SK-N-DZ (cell line): ENCODE measurements at regions not wholly inside any gene's neighbourhood (a gene's known extent, or its start where the extent isn't known, plus 50 kb on each side); places are given as distances from the start of the nearest gene placed in this dataset.
A peak's percentile ranks its signal among the peaks of the same experiment; 100 is the strongest.
"Not testable (repeated sequence)": the region's sequence is repeated elsewhere in the genome, so short reads cannot be mapped to it uniquely, and the experiment has no call there.

Source experiments
- DNase-seq: peaks from one replicate; pipeline ENCODE4 v3.0.0-alpha.2; 2015; ENCODE audit warnings: low spot score

- not testable (repeated sequence) for DNase-seq
Observed at GRCh38 chr3:10109-10996, 186.2 kb upstream of the CHL1 start.

DNA sequence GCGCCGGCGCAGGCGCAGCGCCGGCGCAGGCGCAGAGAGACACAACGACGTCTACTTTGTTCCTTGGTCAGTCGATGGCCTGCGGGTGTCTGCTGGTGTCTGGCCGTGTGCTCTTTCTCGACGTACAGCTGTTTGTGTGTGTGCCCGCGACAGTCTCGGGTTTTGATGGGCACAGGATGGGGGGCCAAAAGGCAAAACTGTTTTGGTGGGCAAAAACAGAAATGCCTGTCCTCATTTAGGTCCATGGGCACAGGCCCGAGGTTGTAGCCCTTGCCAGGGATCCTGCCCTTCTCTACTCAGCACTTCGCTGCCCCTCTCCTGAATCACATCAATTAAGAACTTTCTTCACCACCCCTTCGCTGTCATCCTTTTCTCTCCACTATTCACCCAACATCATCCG, 184.8 kb upstream of the CHL1 start:
- DNase-seq, result peak; percentile 53

GRCh38 chr3:14652-15051, 181.9 kb upstream of the CHL1 start:
- no peak for DNase-seq

DNA sequence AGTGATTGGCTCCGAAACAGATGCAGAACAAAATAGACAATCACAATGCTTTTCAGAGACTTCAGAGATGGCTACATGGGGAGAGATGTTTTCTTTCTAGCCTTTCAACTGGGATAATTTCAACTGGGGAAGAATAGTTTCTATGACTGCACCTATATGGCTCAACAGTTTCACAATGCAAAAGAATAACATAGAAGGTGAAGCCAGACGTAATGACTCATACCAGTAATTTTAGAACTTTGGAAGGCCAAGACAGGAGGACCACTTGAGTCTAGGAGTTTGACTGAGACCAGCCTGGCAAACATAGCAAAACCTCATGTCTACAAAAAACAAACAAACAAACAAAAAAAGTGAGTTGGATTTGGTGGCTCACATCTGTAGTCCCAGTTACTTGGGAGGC, 180.2 kb upstream of the CHL1 start:
- DNase-seq, result no peak

DNA sequence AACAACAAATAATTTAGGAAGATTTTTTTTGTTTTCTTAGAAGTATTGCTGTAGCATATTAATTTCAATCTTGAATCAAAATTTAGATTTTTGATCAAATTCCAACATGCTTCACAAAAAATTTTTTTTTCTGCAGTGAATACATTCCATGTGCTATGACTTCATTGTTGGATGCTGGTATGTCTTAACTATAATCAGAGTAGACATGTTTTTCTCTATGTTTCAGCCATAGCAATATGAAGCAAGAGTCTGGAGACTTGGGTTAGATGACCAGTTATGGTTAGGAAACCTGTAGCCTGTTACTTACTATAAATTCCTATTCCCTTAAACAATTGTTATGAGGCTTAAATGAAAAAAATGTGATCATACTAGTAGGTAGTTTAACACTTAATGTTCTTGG, 176.1 kb upstream of the CHL1 start:
- DNase-seq, result no peak

- no peak for DNase-seq
Observed at GRCh38 chr3:24006-24405, 172.6 kb upstream of the CHL1 start.

DNA sequence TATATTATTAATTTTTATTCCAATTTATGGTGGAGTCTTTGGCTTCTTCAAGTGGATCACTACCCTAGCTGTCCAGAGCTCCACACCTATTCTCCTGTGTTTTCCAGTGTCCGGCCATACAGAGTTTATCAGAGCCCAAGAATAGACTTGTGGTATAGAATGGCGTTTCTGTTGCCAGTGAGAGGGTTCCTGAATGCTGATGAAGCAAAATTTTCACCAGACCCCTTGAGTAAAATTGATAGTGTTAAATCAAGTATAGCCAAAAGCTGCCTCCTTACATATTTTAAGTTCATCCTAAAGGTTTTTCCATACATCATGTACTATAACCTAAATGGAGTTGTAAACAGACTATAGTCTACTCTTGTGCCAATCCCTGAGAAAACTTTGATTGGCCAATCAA, 171.5 kb upstream of the CHL1 start:
- no peak for DNase-seq

DNA sequence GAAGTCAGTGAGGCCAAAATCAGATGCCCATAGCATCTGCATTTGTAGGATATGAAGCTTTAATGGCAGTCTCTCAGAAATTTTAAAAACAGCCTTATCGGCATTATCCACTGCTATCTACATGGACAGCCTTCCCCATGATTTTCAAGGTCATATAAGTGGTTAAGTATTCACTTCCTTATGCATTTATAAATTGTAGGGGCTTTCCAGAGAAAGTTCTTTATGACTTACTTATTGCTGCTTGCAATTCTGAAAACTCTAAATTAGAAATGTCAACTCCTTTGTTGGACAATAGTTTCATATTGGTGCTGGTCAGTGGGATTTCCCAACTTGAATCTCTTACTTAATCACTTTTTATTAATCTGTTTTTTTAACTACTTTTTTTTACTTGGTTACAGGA, 160.6 kb upstream of the CHL1 start:
- DNase-seq, result not testable (repeated sequence)

- DNase-seq, result peak; percentile 21
Observed at GRCh38 chr3:42871-43744, 153.5 kb upstream of the CHL1 start.

- no peak for DNase-seq
Observed at GRCh38 chr3:44028-44676, 152.4 kb upstream of the CHL1 start.

- not testable (repeated sequence) for DNase-seq
Observed at GRCh38 chr3:44941-45340, 151.6 kb upstream of the CHL1 start.

DNA sequence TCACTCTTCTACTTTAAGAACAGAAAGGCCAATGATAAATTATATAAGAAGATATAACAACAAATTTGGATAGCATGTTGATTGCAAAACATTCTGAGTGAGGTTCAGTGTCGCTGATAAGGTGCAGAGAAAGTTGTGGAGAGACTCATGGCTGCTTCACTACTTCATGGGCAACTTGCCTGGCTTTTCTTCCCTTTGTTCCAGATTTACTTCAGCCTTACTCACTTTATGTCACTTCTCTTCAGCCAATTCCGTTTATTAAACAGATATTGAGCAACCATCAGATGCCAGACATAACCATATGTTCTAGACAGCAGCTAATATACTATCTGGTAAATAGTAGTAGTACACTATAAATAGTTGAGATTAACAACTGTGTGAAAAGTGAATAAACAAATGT, 150.0 kb upstream of the CHL1 start:
- DNase-seq, result no peak

DNA sequence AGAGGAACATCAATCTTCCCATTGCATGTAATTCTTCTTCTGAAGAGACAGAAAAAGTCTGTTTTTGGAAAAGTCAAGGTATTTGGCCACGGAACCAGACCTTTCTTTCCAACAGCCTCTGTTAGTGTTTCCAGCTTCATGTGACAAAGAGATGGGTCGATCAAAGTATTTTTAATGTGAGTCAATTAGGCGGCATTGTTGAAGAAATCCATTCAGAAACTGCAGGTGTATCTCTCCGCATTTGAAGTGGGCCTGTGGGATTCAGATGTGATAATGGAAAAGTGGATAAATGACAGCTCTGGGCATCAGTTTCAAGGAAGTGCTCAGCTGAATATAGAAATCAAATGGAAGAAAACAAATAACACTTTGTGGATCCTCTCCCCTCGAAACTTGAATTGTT, 143.1 kb upstream of the CHL1 start:
- not testable (repeated sequence) for DNase-seq

- no peak for DNase-seq
Observed at GRCh38 chr3:54240-54639, 142.3 kb upstream of the CHL1 start.

GRCh38 chr3:56672-57071, 139.9 kb upstream of the CHL1 start:
- no peak for DNase-seq

- DNase-seq, result no peak
Observed at GRCh38 chr3:59854-60253, 136.7 kb upstream of the CHL1 start.

DNA sequence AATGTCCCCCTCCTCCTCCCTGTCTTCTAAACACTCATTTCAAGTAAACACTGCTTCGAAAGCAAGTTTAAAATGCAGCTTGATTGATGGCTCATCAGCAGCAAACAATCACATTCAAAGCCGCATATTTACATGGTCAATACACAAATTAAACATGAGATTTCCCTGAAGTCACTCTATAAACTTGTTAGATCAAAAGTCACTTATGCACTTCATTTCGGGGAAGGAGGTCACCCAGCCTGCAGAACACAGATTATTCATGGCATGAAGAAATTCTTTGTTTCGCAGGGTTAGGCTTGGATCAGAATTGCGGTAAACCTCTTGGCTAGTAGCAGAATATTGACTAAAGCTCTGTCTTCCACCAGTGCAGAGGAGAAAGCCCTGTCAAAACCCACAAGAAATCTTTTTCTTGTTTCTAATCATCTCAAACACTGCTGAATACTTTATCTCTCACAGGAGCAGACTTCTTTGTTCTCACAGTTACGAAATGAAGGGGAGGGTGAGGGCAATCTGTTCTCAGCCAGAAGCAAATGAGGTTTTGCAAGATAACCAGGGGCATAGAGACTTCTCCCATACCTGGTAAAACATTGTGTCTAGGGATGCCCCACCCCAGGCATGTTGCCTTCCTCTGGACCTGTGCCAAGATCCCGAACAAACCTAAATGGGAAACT, 133.3 kb upstream of the CHL1 start:
- no peak for DNase-seq

DNA sequence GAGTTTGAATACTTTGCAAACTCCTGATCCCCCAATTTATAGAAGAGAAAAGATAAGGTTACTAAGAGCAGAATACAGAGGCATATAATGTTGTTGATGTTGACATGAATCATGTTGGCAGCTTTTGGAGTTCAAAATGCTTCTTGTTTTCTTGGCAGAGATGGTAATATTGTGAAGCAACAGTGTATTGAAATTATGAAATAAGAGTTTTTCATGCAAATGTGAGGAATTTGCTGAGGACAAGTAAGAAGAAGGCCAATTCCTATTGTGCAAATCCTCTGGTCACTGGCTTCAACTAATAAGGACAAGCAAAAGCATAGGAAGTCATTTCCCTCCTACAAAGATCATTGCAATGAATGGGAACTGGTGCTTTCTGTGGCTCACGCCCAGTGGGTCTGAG, 126.9 kb upstream of the CHL1 start:
- DNase-seq, result no peak

DNA sequence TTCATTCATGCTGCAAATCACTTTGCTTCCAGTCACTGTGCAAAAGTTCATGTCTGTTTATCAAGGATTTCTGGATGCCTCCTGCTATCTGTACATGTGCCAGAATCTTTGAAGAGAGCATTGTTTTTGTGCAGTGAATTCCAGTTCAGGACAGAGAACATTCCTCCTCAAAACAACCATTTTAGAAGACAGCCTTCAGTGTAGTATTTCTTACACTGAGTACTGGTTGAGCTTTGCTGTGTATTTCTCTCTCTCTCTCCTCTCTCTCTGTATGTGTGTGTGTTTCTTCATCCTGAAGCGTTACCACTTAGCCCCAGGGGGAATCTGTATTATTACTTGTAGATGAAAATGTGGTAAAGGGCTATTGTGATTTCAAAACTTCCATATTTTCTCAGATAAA, 123.8 kb upstream of the CHL1 start:
- DNase-seq, result no peak

DNA sequence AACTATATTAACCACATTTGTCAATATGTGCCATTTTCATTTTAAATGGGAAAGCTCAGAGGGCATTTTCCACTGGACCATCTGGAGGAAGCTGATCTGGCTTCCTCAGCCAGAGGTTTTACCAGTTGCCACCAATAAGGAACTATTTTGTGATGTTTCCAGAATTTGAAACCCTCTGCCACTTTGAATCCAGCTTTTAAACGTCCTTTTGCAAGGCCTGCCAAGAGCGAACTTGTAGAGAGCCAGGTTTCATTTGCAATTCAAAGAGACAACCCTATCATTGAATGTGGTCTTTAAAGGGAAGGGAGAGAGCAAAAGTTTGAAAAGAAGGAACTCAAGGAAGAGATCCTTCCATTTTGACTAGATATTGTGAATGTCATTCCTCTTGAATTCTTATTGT, 123.3 kb upstream of the CHL1 start:
- DNase-seq, result no peak

DNA sequence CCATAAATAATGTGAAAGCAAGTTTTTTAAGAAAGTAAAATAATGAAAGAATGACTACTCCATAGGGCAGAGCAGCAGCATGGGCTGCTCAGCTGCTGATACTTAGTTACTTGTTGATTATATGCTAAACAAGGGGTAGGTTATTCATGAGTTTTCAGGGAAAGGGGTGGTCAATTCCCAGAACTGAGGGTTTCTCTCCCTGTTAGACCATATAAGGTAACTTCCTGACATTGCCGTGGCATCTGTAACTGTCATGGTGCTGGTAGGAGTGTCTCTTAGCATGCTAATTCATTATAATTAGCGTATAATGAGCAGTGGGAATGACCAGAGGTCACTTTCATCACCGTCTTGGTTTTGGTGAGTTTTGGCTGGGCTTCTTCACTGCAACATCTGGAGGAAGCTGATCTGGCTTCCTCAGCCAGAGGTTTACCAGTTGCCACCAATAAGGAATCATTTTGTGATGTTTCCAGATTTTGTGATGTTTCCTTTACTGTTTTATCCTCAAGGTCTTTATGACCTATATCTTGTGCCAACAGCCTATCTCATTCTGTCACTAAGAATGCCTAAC, 121.8 kb upstream of the CHL1 start:
- no peak for DNase-seq
